GM23248 (cell line): ENCODE measurements at regions not wholly inside any gene's neighbourhood (a gene's known extent, or its start where the extent isn't known, plus 50 kb on each side); places are given as distances from the start of the nearest gene placed in this dataset.

ENCODE experiments used
- DNase-seq: peaks from one replicate; pipeline ENCODE4 v3.0.0-alpha.2; 2015
- H2AFZ ChIP-seq: fragments of 200-600 bp; sonication (generic); 2 replicates; pipeline ENCODE4 v1.6.1; 2016; ENCODE audit warnings: antibody characterized with exemption
- H3F3A ChIP-seq: fragments of 200-600 bp; sonication (generic); 2 replicates; pipeline ENCODE4 v1.6.1; 2016; ENCODE audit warnings: mild to moderate bottlenecking, antibody characterized with exemption, mixed run types; ENCODE audit not compliant: insufficient read depth
- H3K27ac ChIP-seq: fragments of 200-600 bp; sonication (generic); 2 replicates; pipeline ENCODE4 v1.5.1; 2016; ENCODE audit warnings: mild to moderate bottlenecking
- H3K27me3 ChIP-seq: fragments of 200-600 bp; sonication (generic); replicated peaks from 2 replicates; pipeline ENCODE4 v1.6.1; 2016; ENCODE audit warnings: mild to moderate bottlenecking; ENCODE audit not compliant: insufficient read depth
- H3K36me3 ChIP-seq: fragments of 200-600 bp; sonication (generic); 2 replicates; pipeline ENCODE4 v1.6.1; 2016; ENCODE audit warnings: low read depth, mild to moderate bottlenecking
- H3K4me1 ChIP-seq: fragments of 200-600 bp; sonication (generic); 2 replicates; pipeline ENCODE4 v1.6.1; 2016; ENCODE audit warnings: mild to moderate bottlenecking; ENCODE audit not compliant: insufficient read depth
- H3K4me2 ChIP-seq: fragments of 200-600 bp; sonication (generic); one replicate; pipeline ENCODE4 v1.6.1; 2016; ENCODE audit warnings: mild to moderate bottlenecking; ENCODE audit not compliant: unreplicated experiment
- H3K4me3 ChIP-seq: fragments of 200-600 bp; sonication (generic); 2 replicates; pipeline ENCODE4 v1.5.1; 2016; ENCODE audit warnings: mild to moderate bottlenecking
- H3K79me2 ChIP-seq: fragments of 200-600 bp; sonication (generic); 2 replicates; pipeline ENCODE4 v1.6.1; 2016; ENCODE audit warnings: mild to moderate bottlenecking; ENCODE audit not compliant: insufficient read depth
- H3K9ac ChIP-seq: fragments of 200-600 bp; sonication (generic); 2 replicates; pipeline ENCODE4 v1.6.1; 2016; ENCODE audit warnings: mild to moderate bottlenecking
- H3K9me2 ChIP-seq: fragments of 200-600 bp; sonication (generic); 2 replicates; pipeline ENCODE4 v1.6.1; 2016; ENCODE audit warnings: mixed run types, mild to moderate bottlenecking, moderate library complexity; ENCODE audit not compliant: insufficient read depth
- H3K9me3 ChIP-seq: fragments of 200-600 bp; sonication (generic); one replicate; pipeline ENCODE4 v1.6.1; 2017; ENCODE audit warnings: low read depth
- H4K20me1 ChIP-seq: fragments of 200-600 bp; sonication (generic); 2 replicates; pipeline ENCODE4 v1.6.0; 2016; ENCODE audit not compliant: insufficient read depth
- EZH2 ChIP-seq: fragments of 200-600 bp; sonication (generic); IDR thresholded peaks from 2 replicates; pipeline ENCODE4 v1.6.1; 2018; ENCODE audit warnings: antibody characterized with exemption, mild to moderate bottlenecking; ENCODE audit not compliant: insufficient read depth, poor library complexity, severe bottlenecking
- EZH2phosphoT487 ChIP-seq: fragments of 200-600 bp; sonication (generic); IDR thresholded peaks from 2 replicates; pipeline ENCODE4 v1.6.1; 2018; ENCODE audit warnings: antibody characterized with exemption, moderate library complexity, mild to moderate bottlenecking, low read depth; ENCODE audit not compliant: insufficient read depth
- WGBS, 2 experiments: methylation state at CpG; one replicate each; pipeline ENCODE4 v1.1.6; 2015 to 2017; ENCODE audit warnings: low lambda C conversion rate in 2 of 2, low coverage in 1 of 2; ENCODE audit errors: missing lambda C conversion rate in 2 of 2; 5-methylcytosine and 5-hydroxymethylcytosine counted together
- in situ Hi-C: fragments of 300-500 bp; cut with MboI; formaldehyde crosslinking; loops from 2 replicates; pipeline ENCODE4 v1.15.0; 2020

DNA sequence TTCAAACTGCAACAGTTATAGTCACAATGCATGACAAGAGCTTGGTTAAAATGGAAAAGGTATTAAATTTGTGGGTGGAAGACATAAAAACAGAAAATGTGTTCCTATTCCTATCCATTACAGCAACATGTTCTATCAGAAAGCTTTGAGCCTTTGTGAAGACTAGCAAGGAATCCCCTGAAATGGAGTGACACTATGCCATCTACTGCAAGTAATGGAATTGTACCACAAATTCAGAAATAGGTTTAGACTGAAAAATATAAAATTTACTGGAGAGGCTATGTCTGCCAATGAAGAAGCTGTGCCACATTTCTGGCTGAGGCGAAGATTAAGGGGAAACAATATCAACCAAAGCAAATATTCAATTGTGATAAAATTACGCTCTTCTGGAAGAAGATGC, 247.9 kb downstream of the ADAM29 start:
- no peak overlapping the region for H3K4me2 ChIP-seq
- no peaks in the 10 kb centered on the region for H3F3A ChIP-seq
- no peak for DNase-seq
- no peaks in the 10 kb centered on the region for H3K9me3 ChIP-seq
- H3K4me1 ChIP-seq: no peaks in the 10 kb centered on the region
- 5 to 14% methylated on average over 2 of the region's 2 CpGs for WGBS, 2 experiments
- H3K9ac ChIP-seq: no peak overlapping the region
- H3K36me3 ChIP-seq: no peaks in the 10 kb centered on the region
- H3K27ac ChIP-seq: no peak overlapping the region
- H3K27me3 ChIP-seq: no peaks in the 10 kb centered on the region
- H4K20me1 ChIP-seq: no peaks in the 10 kb centered on the region
- H2AFZ ChIP-seq: no peak overlapping the region
- TF ChIP-seq EZH2 (no peak), EZH2phosphoT487 (no peak)
- in situ Hi-C loops: no loop called here
- no peaks in the 10 kb centered on the region for H3K9me2 ChIP-seq
- H3K79me2 ChIP-seq: no peaks in the 10 kb centered on the region
- no peak overlapping the region for H3K4me3 ChIP-seq

- in situ Hi-C loops: no loop called here
- Histone ChIP-seq H3K9ac (no peak overlapping the region), H2AFZ (no peak overlapping the region), H4K20me1 (no peaks in the 10 kb centered on the region), H3K4me2 (no peak overlapping the region), H3F3A (no peaks in the 10 kb centered on the region), H3K36me3 (no peaks in the 10 kb centered on the region), H3K27me3 (no peaks in the 10 kb centered on the region), H3K4me1 (no peaks in the 10 kb centered on the region), H3K4me3 (no peak overlapping the region), H3K27ac (no peak overlapping the region), H3K9me2 (no peaks in the 10 kb centered on the region), H3K79me2 (no peaks in the 10 kb centered on the region), H3K9me3 (no peaks in the 10 kb centered on the region)
- TF ChIP-seq EZH2phosphoT487: no peak
- no peak for TF ChIP-seq EZH2
- DNase-seq: no peak
- WGBS, 2 experiments: 8 to 11% methylated on average over 4 of the region's 4 CpGs
Observed at GRCh38 chr4:175176710-175177109, 258.6 kb downstream of the ADAM29 start.

GRCh38 chr4:175190654-175191053, 272.5 kb downstream of the ADAM29 start:
- Histone ChIP-seq H3K9ac (no peak overlapping the region), H3K4me3 (no peak overlapping the region), H3K27ac (no peak overlapping the region), H3K9me2 (no peaks in the 10 kb centered on the region), H3K27me3 (no peaks in the 10 kb centered on the region), H3K79me2 (no peaks in the 10 kb centered on the region), H4K20me1 (no peaks in the 10 kb centered on the region), H3K36me3 (no peaks in the 10 kb centered on the region), H3K4me1 (no peaks in the 10 kb centered on the region), H3K4me2 (no peak overlapping the region), H3F3A (no peaks in the 10 kb centered on the region), H3K9me3 (no peaks in the 10 kb centered on the region), H2AFZ (no peak overlapping the region)
- in situ Hi-C loops: no loop called here
- TF ChIP-seq EZH2: no peak
- no peak for TF ChIP-seq EZH2phosphoT487
- 13 to 15% methylated on average over 3 of the region's 3 CpGs for WGBS, 2 experiments
- DNase-seq: no peak

DNA sequence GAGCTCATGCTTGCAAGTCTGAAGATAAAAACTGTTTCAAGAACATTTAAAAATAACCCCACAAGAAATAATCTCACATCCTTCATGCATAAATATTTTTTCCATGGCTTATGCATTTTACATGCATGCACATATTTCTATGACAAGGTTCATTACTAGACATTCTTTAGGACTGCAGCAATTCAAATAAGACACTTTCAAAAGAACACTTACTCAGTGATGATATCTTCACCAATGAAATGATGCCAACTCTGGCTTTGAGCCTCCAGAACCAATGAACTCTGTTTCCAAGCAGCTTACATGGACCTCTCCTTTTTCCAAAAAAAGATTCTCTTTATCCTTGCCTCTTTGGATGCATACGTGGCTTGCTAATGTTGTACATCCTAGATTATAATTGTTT, 279.9 kb downstream of the ADAM29 start:
- H3K79me2 ChIP-seq: no peaks in the 10 kb centered on the region
- no peaks in the 10 kb centered on the region for H3K9me2 ChIP-seq
- H3K27ac ChIP-seq: no peak overlapping the region
- 3 to 4% methylated on average over 1 of the region's 1 CpG for WGBS, 2 experiments
- no peaks in the 10 kb centered on the region for H3K4me1 ChIP-seq
- H3K27me3 ChIP-seq: no peaks in the 10 kb centered on the region
- no peak overlapping the region for H2AFZ ChIP-seq
- H3K9ac ChIP-seq: no peak overlapping the region
- TF ChIP-seq EZH2 (no peak), EZH2phosphoT487 (no peak)
- no peak overlapping the region for H3K4me2 ChIP-seq
- no peaks in the 10 kb centered on the region for H3K9me3 ChIP-seq
- no peaks in the 10 kb centered on the region for H3F3A ChIP-seq
- no peak for DNase-seq
- in situ Hi-C loops: no loop called here
- no peaks in the 10 kb centered on the region for H3K36me3 ChIP-seq
- H3K4me3 ChIP-seq: no peak overlapping the region
- H4K20me1 ChIP-seq: no peaks in the 10 kb centered on the region

DNA sequence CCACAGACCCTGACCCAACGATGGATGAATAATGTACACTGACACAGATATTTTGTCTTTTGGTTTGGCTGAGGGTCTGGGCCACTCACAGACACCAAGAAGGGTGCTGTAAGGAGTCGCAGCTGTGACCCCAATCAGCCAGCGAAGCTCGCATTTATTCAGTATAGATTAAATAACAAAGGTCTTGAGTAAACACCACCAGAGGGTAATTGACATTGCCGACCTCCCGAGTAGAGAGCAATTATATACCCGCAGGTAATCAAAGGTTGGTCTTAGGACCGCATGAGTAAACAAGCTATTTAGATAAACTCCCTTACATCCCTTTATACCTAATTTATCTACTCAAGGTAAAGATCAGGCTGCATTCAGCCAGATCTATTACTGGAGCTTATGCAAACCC, 297.1 kb downstream of the ADAM29 start:
- in situ Hi-C loops: no loop called here

More for the DNA sequence above, 297.1 kb downstream of the ADAM29 start:
- Histone ChIP-seq H3K79me2 (no peaks in the 10 kb centered on the region), H3K9ac (no peak overlapping the region), H3K27me3 (no peaks in the 10 kb centered on the region), H3K36me3 (no peaks in the 10 kb centered on the region), H3F3A (no peaks in the 10 kb centered on the region), H4K20me1 (no peaks in the 10 kb centered on the region), H3K4me1 (no peaks in the 10 kb centered on the region), H3K27ac (no peak overlapping the region), H3K4me2 (no peak overlapping the region), H3K9me2 (no peaks in the 10 kb centered on the region), H3K4me3 (no peak overlapping the region), H2AFZ (no peak overlapping the region), H3K9me3 (no peaks in the 10 kb centered on the region)
- WGBS, 2 experiments: 43 to 59% methylated on average over 8 of the region's 8 CpGs
- DNase-seq: no peak
- no peak for TF ChIP-seq EZH2
- no peak for TF ChIP-seq EZH2phosphoT487
